GM23338 (cell line): ENCODE measurements at regions not wholly inside any gene's neighbourhood (a gene's known extent, or its start where the extent isn't known, plus 50 kb on each side); places are given as distances from the start of the nearest gene placed in this dataset.

ENCODE experiments used
- ATAC-seq: fragments of 200-7000 bp; cut with Tn5 transposase; 3 replicates; pipeline ENCODE4 v1.9.1; 2020
- DNase-seq: peaks from one replicate; pipeline ENCODE4 v3.0.0-alpha.2; 2015; ENCODE audit warnings: low spot score
- H2AFZ ChIP-seq: fragments of 200-600 bp; sonication (generic); 2 replicates; pipeline ENCODE4 v1.8.0; 2016; ENCODE audit warnings: antibody characterized with exemption, mild to moderate bottlenecking, moderate library complexity
- H3F3A ChIP-seq: fragments of 200-600 bp; sonication (generic); replicated peaks from 2 replicates; pipeline ENCODE4 v1.8.0; 2017; ENCODE audit warnings: antibody characterized with exemption, mixed run types, low read depth
- H3K27ac ChIP-seq: fragments of 200-600 bp; sonication (generic); 2 replicates; pipeline ENCODE4 v1.6.1; 2016; ENCODE audit warnings: low read depth
- H3K27me3 ChIP-seq: fragments of 200-600 bp; sonication (generic); 2 replicates; pipeline ENCODE4 v1.8.0; 2016; ENCODE audit warnings: mild to moderate bottlenecking, mixed run types, moderate library complexity; ENCODE audit not compliant: insufficient read depth
- H3K36me3 ChIP-seq: fragments of 200-600 bp; sonication (generic); 2 replicates; pipeline ENCODE4 v1.8.0; 2016; ENCODE audit warnings: mild to moderate bottlenecking; ENCODE audit not compliant: insufficient read depth
- H3K4me1 ChIP-seq: fragments of 200-600 bp; sonication (generic); 2 replicates; pipeline ENCODE4 v1.8.0; 2016; ENCODE audit warnings: mild to moderate bottlenecking, moderate library complexity; ENCODE audit not compliant: insufficient read depth
- H3K4me2 ChIP-seq: fragments of 200-600 bp; sonication (generic); 2 replicates; pipeline ENCODE4 v1.7.1; 2017; ENCODE audit warnings: mixed run types
- H3K4me3 ChIP-seq: fragments of 200-600 bp; sonication (generic); 2 replicates; pipeline ENCODE4 v1.6.1; 2016; ENCODE audit warnings: mixed run types
- H3K79me2 ChIP-seq: fragments of 200-600 bp; sonication (generic); replicated peaks from 2 replicates; pipeline ENCODE4 v1.8.0; 2017; ENCODE audit warnings: mild to moderate bottlenecking; ENCODE audit not compliant: insufficient read depth
- H3K9me2 ChIP-seq: fragments of 200-600 bp; sonication (generic); 2 replicates; pipeline ENCODE4 v1.8.0; 2017; ENCODE audit not compliant: insufficient read depth
- H4K20me1 ChIP-seq: fragments of 200-600 bp; sonication (generic); replicated peaks from 2 replicates; pipeline ENCODE4 v1.8.0; 2017; ENCODE audit warnings: mild to moderate bottlenecking; ENCODE audit not compliant: insufficient read depth
- H3K27ac Mint-ChIP-seq: 2 replicates; pipeline ENCODE4 v1.8.0; 2020; ENCODE audit warnings: inconsistent platforms, mild to moderate bottlenecking, moderate library complexity, mixed read lengths
- H3K27me3 Mint-ChIP-seq: 3 replicates; pipeline ENCODE4 v1.8.0; 2022; ENCODE audit warnings: low read depth, mild to moderate bottlenecking, moderate library complexity, mixed read lengths, inconsistent platforms; ENCODE audit not compliant: insufficient read depth, poor library complexity
- H3K36me3 Mint-ChIP-seq: 3 replicates; pipeline ENCODE4 v1.8.0; 2021; ENCODE audit warnings: low read depth, mild to moderate bottlenecking, inconsistent platforms, moderate library complexity, mixed read lengths
- H3K4me1 Mint-ChIP-seq: 3 replicates; pipeline ENCODE4 v1.8.0; 2020; ENCODE audit warnings: mild to moderate bottlenecking, inconsistent platforms, mixed read lengths
- H3K4me3 Mint-ChIP-seq: 3 replicates; pipeline ENCODE4 v1.8.0; 2021; ENCODE audit warnings: moderate library complexity, mild to moderate bottlenecking, inconsistent platforms, mixed read lengths
- H3K9me3 Mint-ChIP-seq: 3 replicates; pipeline ENCODE4 v1.8.0; 2020; ENCODE audit warnings: moderate library complexity, mild to moderate bottlenecking, inconsistent platforms, mixed read lengths
- CREB1 ChIP-seq: fragments of 250-450 bp; sonication (Bioruptor Pico); IDR thresholded peaks from 2 replicates; pipeline ENCODE4 v1.5.0; 2020; ENCODE audit warnings: low read depth, mild to moderate bottlenecking, moderate library complexity
- CTCF ChIP-seq, 2 experiments: fragments of 200-600 bp in 1 of 2; sonication (generic) in 1 of 2; conservative IDR thresholded peaks; 2 replicates each; pipeline versions ENCODE4 v1.5.1 to v1.6.1; 2016 to 2017; ENCODE audit warnings: antibody characterized with exemption in 2 of 2, low read depth in 2 of 2, mild to moderate bottlenecking in 2 of 2, moderate library complexity in 1 of 2
- ETS1 ChIP-seq: IDR thresholded peaks from 2 replicates; pipeline ENCODE4 v1.6.1; 2016; ENCODE audit warnings: antibody characterized with exemption
- EZH2 ChIP-seq: fragments of 200-600 bp; sonication (generic); IDR thresholded peaks from one replicate; pipeline ENCODE4 v1.8.0; 2017; ENCODE audit warnings: antibody characterized with exemption, mild to moderate bottlenecking, low read depth; ENCODE audit not compliant: unreplicated experiment
- EZH2phosphoT487 ChIP-seq: fragments of 200-600 bp; sonication (generic); IDR thresholded peaks from one replicate; pipeline ENCODE4 v1.8.1; 2018; ENCODE audit warnings: antibody characterized with exemption; ENCODE audit not compliant: unreplicated experiment
- JUNB ChIP-seq: IDR thresholded peaks from one replicate; pipeline ENCODE4 v1.6.1; 2016; ENCODE audit warnings: antibody characterized with exemption; ENCODE audit not compliant: unreplicated experiment
- NANOG ChIP-seq: IDR thresholded peaks from 2 replicates; pipeline ENCODE4 v1.6.1; 2016; ENCODE audit warnings: antibody characterized with exemption, borderline replicate concordance
- POLR2AphosphoS5 ChIP-seq: IDR thresholded peaks from 2 replicates; pipeline ENCODE4 v1.6.1; 2016; ENCODE audit warnings: antibody characterized with exemption, low read depth
- REST ChIP-seq: IDR thresholded peaks from one replicate; pipeline ENCODE4 v1.6.1; 2018; ENCODE audit warnings: antibody characterized with exemption; ENCODE audit not compliant: unreplicated experiment
- STAT1 ChIP-seq: IDR thresholded peaks from one replicate; pipeline ENCODE4 v1.6.1; 2016; ENCODE audit warnings: antibody characterized with exemption; ENCODE audit not compliant: unreplicated experiment
- ZNF114 ChIP-seq: fragments of 250-450 bp; sonication (Bioruptor Pico); IDR thresholded peaks from 2 replicates; pipeline ENCODE4 v1.5.0; 2020; ENCODE audit warnings: mild to moderate bottlenecking, moderate library complexity
- ZNF331 ChIP-seq: fragments of 250-450 bp; sonication (Bioruptor Pico); IDR thresholded peaks from 2 replicates; pipeline ENCODE4 v1.5.0; 2020; ENCODE audit warnings: low read depth, mild to moderate bottlenecking, moderate library complexity
- TF ChIP-seq, protein P1 (sequence below): fragments of 250-450 bp; sonication (Bioruptor Pico); IDR thresholded peaks from 2 replicates; pipeline ENCODE4 v1.5.0; 2020; ENCODE audit warnings: mild to moderate bottlenecking, moderate library complexity

- Mint-ChIP-seq H3K27ac (no peak overlapping the region), H3K27me3 (no peaks in the 10 kb centered on the region)
- ATAC-seq, result no peak
Measured at GRCh38 chr6:63477422-63478040, 94.7 kb upstream of the LOC128125822 start.

More at GRCh38 chr6:63477422-63478040, 94.7 kb upstream of the LOC128125822 start:
- Histone ChIP-seq H4K20me1 (no peaks in the 10 kb centered on the region), H3K27me3 (no peaks in the 10 kb centered on the region), H3K4me3 (no peak overlapping the region), H3K27ac (no peak overlapping the region), H3K9me2 (no peaks in the 10 kb centered on the region), H3K4me1 (no peaks in the 10 kb centered on the region), H3K36me3 (no peaks in the 10 kb centered on the region), H3F3A (no peaks in the 10 kb centered on the region), H3K79me2 (no peaks in the 10 kb centered on the region), H2AFZ (no peak overlapping the region), H3K4me2 (no peak overlapping the region)
- peaks cover 5% of the 10 kb centered on the region for H3K4me1 Mint-ChIP-seq
- DNase-seq, result no peak
- TF ChIP-seq CTCF (conservative IDR thresholded peaks at IDR 0.05; ENCODE audit: low read depth in 2 of 2), result no peak
- TF ChIP-seq, protein P1, sequence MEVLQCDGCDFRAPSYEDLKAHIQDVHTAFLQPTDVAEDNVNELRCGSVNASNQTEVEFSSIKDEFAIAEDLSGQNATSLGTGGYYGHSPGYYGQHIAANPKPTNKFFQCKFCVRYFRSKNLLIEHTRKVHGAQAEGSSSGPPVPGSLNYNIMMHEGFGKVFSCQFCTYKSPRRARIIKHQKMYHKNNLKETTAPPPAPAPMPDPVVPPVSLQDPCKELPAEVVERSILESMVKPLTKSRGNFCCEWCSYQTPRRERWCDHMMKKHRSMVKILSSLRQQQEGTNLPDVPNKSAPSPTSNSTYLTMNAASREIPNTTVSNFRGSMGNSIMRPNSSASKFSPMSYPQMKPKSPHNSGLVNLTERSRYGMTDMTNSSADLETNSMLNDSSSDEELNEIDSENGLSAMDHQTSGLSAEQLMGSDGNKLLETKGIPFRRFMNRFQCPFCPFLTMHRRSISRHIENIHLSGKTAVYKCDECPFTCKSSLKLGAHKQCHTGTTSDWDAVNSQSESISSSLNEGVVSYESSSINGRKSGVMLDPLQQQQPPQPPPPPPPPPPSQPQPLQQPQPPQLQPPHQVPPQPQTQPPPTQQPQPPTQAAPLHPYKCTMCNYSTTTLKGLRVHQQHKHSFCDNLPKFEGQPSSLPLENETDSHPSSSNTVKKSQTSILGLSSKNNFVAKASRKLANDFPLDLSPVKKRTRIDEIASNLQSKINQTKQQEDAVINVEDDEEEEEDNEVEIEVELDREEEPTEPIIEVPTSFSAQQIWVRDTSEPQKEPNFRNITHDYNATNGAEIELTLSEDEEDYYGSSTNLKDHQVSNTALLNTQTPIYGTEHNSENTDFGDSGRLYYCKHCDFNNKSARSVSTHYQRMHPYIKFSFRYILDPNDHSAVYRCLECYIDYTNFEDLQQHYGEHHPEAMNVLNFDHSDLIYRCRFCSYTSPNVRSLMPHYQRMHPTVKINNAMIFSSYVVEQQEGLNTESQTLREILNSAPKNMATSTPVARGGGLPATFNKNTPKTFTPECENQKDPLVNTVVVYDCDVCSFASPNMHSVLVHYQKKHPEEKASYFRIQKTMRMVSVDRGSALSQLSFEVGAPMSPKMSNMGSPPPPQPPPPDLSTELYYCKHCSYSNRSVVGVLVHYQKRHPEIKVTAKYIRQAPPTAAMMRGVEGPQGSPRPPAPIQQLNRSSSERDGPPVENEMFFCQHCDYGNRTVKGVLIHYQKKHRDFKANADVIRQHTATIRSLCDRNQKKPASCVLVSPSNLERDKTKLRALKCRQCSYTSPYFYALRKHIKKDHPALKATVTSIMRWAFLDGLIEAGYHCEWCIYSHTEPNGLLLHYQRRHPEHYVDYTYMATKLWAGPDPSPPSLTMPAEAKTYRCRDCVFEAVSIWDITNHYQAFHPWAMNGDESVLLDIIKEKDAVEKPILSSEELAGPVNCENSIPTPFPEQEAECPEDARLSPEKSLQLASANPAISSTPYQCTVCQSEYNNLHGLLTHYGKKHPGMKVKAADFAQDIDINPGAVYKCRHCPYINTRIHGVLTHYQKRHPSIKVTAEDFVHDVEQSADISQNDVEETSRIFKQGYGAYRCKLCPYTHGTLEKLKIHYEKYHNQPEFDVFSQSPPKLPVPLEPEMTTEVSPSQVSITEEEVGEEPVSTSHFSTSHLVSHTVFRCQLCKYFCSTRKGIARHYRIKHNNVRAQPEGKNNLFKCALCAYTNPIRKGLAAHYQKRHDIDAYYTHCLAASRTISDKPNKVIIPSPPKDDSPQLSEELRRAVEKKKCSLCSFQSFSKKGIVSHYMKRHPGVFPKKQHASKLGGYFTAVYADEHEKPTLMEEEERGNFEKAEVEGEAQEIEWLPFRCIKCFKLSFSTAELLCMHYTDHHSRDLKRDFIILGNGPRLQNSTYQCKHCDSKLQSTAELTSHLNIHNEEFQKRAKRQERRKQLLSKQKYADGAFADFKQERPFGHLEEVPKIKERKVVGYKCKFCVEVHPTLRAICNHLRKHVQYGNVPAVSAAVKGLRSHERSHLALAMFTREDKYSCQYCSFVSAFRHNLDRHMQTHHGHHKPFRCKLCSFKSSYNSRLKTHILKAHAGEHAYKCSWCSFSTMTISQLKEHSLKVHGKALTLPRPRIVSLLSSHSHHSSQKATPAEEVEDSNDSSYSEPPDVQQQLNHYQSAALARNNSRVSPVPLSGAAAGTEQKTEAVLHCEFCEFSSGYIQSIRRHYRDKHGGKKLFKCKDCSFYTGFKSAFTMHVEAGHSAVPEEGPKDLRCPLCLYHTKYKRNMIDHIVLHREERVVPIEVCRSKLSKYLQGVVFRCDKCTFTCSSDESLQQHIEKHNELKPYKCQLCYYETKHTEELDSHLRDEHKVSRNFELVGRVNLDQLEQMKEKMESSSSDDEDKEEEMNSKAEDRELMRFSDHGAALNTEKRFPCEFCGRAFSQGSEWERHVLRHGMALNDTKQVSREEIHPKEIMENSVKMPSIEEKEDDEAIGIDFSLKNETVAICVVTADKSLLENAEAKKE (CRISPR knock-in tag), result no peak
- TF ChIP-seq EZH2phosphoT487, result no peak
- TF ChIP-seq REST, result no peak
- no peak for TF ChIP-seq ETS1
- no peak for TF ChIP-seq NANOG
- no peak for TF ChIP-seq ZNF331 (CRISPR knock-in tag)
- TF ChIP-seq STAT1, result no peak
- TF ChIP-seq JUNB, result no peak
- TF ChIP-seq POLR2AphosphoS5, result no peak
- TF ChIP-seq CREB1, result no peak
- no peak for TF ChIP-seq EZH2
- TF ChIP-seq ZNF114 (CRISPR knock-in tag), result no peak
- no peaks in the 10 kb centered on the region for H3K36me3 Mint-ChIP-seq
- H3K9me3 Mint-ChIP-seq, result peaks cover 7% of the 10 kb centered on the region; the same call in 2 of the 3 replicates
- H3K4me3 Mint-ChIP-seq, result no peak overlapping the region
